RWPE1 (cell line): ENCODE measurements at regions not wholly inside any gene's neighbourhood (a gene's known extent, or its start where the extent isn't known, plus 50 kb on each side); places are given as distances from the start of the nearest gene placed in this dataset.

Experiments used
- CTCF ChIA-PET: fragments of 350-600 bp; sonication (Branson Sonifier 250); formaldehyde crosslinking; extraction: SDS; loops from one replicate; lab custom pipeline; 2021; lab: Yijun Ruan, JAX
- POLR2A ChIA-PET: fragments of 400-600 bp; formaldehyde crosslinking; extraction: SDS; loops from one replicate; lab custom pipeline; 2020; ENCODE audit warnings: antibody characterized with exemption; ENCODE audit not compliant: low non-redundant PET; lab: Yijun Ruan, JAX
- DNase-seq: peaks from one replicate; pipeline ENCODE4 v3.0.0; 2012; ENCODE audit warnings: low spot score
- H3K27ac ChIP-seq: fragments of 450-650 bp; 2 replicates; pipeline ENCODE4 v1.5.1; 2017
- TF ChIP-seq, protein P1 (sequence below): fragments of 450-650 bp; conservative IDR thresholded peaks from 2 replicates; pipeline ENCODE4 v1.5.1; 2017; ENCODE audit warnings: low read depth, mild to moderate bottlenecking

- DNase-seq: no peak
- CTCF ChIA-PET: interaction anchor here (0.7 to 0.8 kb wide), 2 partner anchors 66 to 522 kb away, joined by 3 to 4 read pairs; partner anchors contain the start of gene GPX8
- no peak overlapping the region for H3K27ac ChIP-seq
- TF ChIP-seq, protein P1, sequence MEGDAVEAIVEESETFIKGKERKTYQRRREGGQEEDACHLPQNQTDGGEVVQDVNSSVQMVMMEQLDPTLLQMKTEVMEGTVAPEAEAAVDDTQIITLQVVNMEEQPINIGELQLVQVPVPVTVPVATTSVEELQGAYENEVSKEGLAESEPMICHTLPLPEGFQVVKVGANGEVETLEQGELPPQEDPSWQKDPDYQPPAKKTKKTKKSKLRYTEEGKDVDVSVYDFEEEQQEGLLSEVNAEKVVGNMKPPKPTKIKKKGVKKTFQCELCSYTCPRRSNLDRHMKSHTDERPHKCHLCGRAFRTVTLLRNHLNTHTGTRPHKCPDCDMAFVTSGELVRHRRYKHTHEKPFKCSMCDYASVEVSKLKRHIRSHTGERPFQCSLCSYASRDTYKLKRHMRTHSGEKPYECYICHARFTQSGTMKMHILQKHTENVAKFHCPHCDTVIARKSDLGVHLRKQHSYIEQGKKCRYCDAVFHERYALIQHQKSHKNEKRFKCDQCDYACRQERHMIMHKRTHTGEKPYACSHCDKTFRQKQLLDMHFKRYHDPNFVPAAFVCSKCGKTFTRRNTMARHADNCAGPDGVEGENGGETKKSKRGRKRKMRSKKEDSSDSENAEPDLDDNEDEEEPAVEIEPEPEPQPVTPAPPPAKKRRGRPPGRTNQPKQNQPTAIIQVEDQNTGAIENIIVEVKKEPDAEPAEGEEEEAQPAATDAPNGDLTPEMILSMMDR: no peak
- POLR2A ChIA-PET: no interaction called here
Observed at GRCh38 chr5:54638106-54638505, 120.5 kb downstream of the SNX18 start.

GRCh38 chr5:54637654-54638053, 120.1 kb downstream of the SNX18 start:
- DNase-seq: no peak
- ChIA-PET POLR2A (no interaction called here), CTCF (interaction anchor here (0.7 to 0.8 kb wide), 2 partner anchors 65 to 522 kb away, joined by 3 to 4 read pairs; partner anchors contain the start of gene GPX8)
- H3K27ac ChIP-seq: no peak overlapping the region
- TF ChIP-seq, protein P1: no peak

GRCh38 chr5:54634089-54634488, 116.5 kb downstream of the SNX18 start:
- TF ChIP-seq, protein P1: no peak
- no peak overlapping the region; the same call in 1 of the 2 replicates for H3K27ac ChIP-seq
- peak; percentile 90 for DNase-seq
- ChIA-PET CTCF (no interaction called here), POLR2A (no interaction called here)

- POLR2A ChIA-PET: no interaction called here
- TF ChIP-seq, protein P1: no peak
- CTCF ChIA-PET: interaction anchor here (0.5 kb wide), 1 partner anchor 713 kb away, joined by 3 read pairs; no protein-coding TSS in a partner anchor
- H3K27ac ChIP-seq: peak overlapping the region; percentile 76
- DNase-seq: no peak
Observed at GRCh38 chr5:54632131-54632701, 114.7 kb downstream of the SNX18 start.

DNA sequence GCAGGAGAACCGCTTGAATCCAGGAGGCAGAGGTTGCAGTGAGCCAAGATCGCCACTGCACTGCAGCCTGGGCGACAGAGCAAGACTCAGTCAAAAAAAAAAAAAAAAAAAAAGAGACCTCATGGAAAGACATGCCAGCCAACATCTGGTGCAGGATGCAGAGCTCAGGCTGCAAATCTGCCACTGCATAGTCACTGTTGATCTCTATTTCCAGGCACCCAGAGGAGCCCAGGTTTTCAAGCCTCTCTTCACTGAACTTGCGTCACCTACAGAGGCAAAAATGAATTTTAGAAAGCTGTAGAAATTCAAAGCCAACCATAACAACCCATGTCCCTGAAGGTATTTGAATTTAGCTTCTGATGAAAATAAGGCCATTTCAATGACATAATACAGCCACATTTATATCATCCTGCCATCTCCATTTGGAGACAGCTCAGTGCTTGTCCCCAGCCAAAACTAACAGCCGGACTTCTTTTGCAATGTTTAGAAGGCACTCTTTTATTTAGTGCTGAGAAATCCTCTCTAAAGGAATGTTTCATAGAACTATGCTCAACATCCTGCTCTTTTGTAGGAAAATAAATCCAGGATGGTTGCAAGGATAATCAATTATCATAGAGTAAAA, 113.3 kb downstream of the SNX18 start:
- no peak for DNase-seq
- TF ChIP-seq, protein P1: no peak
- CTCF ChIA-PET: interaction anchor here (0.8 kb wide), 1 partner anchor 12 kb away, joined by 3 read pairs; no protein-coding TSS in a partner anchor
- H3K27ac ChIP-seq: no peak overlapping the region
- POLR2A ChIA-PET: no interaction called here

DNA sequence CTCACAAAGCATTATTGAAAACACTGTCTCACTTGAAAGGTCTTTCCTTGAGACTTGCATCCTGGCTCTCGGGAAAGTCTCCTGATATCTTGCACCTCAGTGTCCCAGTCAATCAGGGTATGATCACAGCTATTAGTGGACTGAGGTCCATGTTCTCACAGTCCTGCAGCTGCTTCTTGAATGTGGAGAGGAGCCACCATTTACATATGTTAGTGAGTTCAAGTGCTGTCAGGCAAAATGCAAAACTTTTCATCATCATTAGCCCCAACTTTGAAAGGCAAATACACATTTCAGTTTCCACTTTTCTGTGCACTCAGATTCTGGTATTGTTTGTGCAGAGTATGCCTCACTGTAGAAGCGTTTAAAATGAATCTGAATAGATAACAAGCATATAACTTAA, 111.6 kb downstream of the SNX18 start:
- ChIA-PET CTCF (interaction anchor here (0.6 kb wide), 2 partner anchors 11 to 1873 kb away, joined by 3 to 4 read pairs; no protein-coding TSS in a partner anchor), POLR2A (no interaction called here)
- H3K27ac ChIP-seq: no peak overlapping the region
- DNase-seq: no peak
- TF ChIP-seq, protein P1: no peak
